K562 (cell line): ENCODE measurements at regions not wholly inside any gene's neighbourhood (a gene's known extent, or its start where the extent isn't known, plus 50 kb on each side); places are given as distances from the start of the nearest gene placed in this dataset.

Experiments used
- ATAC-seq: fragments of 200-7000 bp; cut with Tn5 transposase; 3 replicates; pipeline ENCODE4 v1.9.1; 2020; ENCODE audit warnings: moderate library complexity
- BruUV-seq: library from RNA; stranded (reverse); fragments of 400-500 nt; replicated peaks from 2 replicates; lab custom pipeline; 2021; lab: Mats Ljungman, UMichigan
- CTCF ChIA-PET: fragments of 300-600 bp; formaldehyde crosslinking; extraction: SDS; loops from one replicate; lab custom pipeline; 2021; ENCODE audit warnings: low intra/inter-chr PET ratio; lab: Yijun Ruan, JAX
- POLR2A ChIA-PET: fragments of 300-600, 350-650 bp; sonication (Branson Sonifier 250); formaldehyde crosslinking; extraction: SDS; loops from one replicate; lab custom pipeline; 2021; ENCODE audit warnings: antibody characterized with exemption, inconsistent platforms; lab: Yijun Ruan, JAX
- DNase-seq, 4 experiments: peaks; one replicate each; pipeline versions ENCODE4 v3.0.0 to v3.0.0-alpha.2; 2011 to 2018; ENCODE audit warnings: low spot score in 3 of 4, mixed read lengths in 3 of 4; ENCODE audit errors: extremely low read depth in 1 of 4
- FAIRE-seq: peaks from 2 replicates; lab custom pipeline; 2011; peaks lifted over from hg19 to GRCh38; lab: Jason Lieb, UNC
- H2AFZ ChIP-seq: 2 replicates; pipeline ENCODE4 v1.6.0; 2011; ENCODE audit warnings: low read depth, low read length, control low read depth, inconsistent platforms
- H3K27ac ChIP-seq: fragments of 200-600 bp; 3 replicates; pipeline ENCODE4 v1.8.0; 2011; ENCODE audit warnings: low read depth, mild to moderate bottlenecking, control low read depth, inconsistent platforms, low read length, moderate library complexity, mixed read lengths; ENCODE audit errors: extremely low read depth
- H3K27me3 ChIP-seq, 2 experiments: fragments of 300-600 bp in 1 of 2; 2 replicates in 1 of 2; 3 replicates in 1 of 2; pipeline versions ENCODE4 v1.6.0 to v1.8.0; 2011; ENCODE audit warnings: inconsistent platforms in 2 of 2, low read length in 2 of 2, mild to moderate bottlenecking in 1 of 2, mixed read lengths in 1 of 2, moderate library complexity in 1 of 2; ENCODE audit not compliant: control insufficient read depth in 2 of 2, insufficient read depth in 2 of 2
- H3K36me3 ChIP-seq: fragments of 300-600 bp; 3 replicates; pipeline ENCODE4 v1.8.0; 2011; ENCODE audit warnings: mild to moderate bottlenecking, low read length, inconsistent platforms; ENCODE audit not compliant: control insufficient read depth, insufficient read depth
- H3K4me1 ChIP-seq, 2 experiments: fragments of 200-600 bp in 1 of 2; replicated peaks in 1 of 2; 2 replicates in 1 of 2; 3 replicates in 1 of 2; pipeline versions ENCODE4 v1.5.1 to v1.8.0; 2011; ENCODE audit warnings: inconsistent platforms in 2 of 2, low read length in 2 of 2, mild to moderate bottlenecking in 1 of 2, mixed read lengths in 1 of 2, moderate library complexity in 1 of 2; ENCODE audit not compliant: control insufficient read depth in 2 of 2, insufficient read depth in 2 of 2
- H3K4me2 ChIP-seq: 2 replicates; pipeline ENCODE4 v1.6.1; 2011; ENCODE audit warnings: low read length, control low read depth, inconsistent platforms, mixed read lengths; ENCODE audit not compliant: insufficient read depth
- H3K4me3 ChIP-seq: fragments of 200-600 bp; sonication (generic), shearing (Covaris generic); 2 replicates; pipeline ENCODE4 v1.5.1; 2016; ENCODE audit warnings: control low read depth, inconsistent platforms
- H3K79me2 ChIP-seq: fragments of 200-600 bp; 3 replicates; pipeline ENCODE4 v1.8.0; 2011; ENCODE audit warnings: low read length, inconsistent platforms; ENCODE audit not compliant: control insufficient read depth, insufficient read depth
- H3K9ac ChIP-seq, 2 experiments: 2 replicates each; pipeline versions ENCODE4 v1.6.0 to v1.6.1; 2011; ENCODE audit warnings: low read depth in 2 of 2, low read length in 2 of 2, control low read depth in 1 of 2, inconsistent platforms in 1 of 2, mild to moderate bottlenecking in 1 of 2, mixed read lengths in 1 of 2; ENCODE audit not compliant: insufficient read depth in 1 of 2
- H3K9me1 ChIP-seq: one replicate; pipeline ENCODE4 v1.6.0; 2011; ENCODE audit warnings: inconsistent platforms, mild to moderate bottlenecking, low read length, moderate library complexity; ENCODE audit not compliant: control insufficient read depth, insufficient read depth
- H3K9me3 ChIP-seq: replicated peaks from 2 replicates; pipeline ENCODE4 v1.5.1; 2011; ENCODE audit warnings: low read depth, low read length, inconsistent platforms; ENCODE audit not compliant: control insufficient read depth, insufficient read depth
- H4K20me1 ChIP-seq: replicated peaks from 2 replicates; pipeline ENCODE4 v1.6.1; 2011; ENCODE audit warnings: low read length, inconsistent platforms, mixed read lengths; ENCODE audit not compliant: control insufficient read depth, insufficient read depth
- CBX1 ChIP-seq: sonication (generic); IDR thresholded peaks from 2 replicates; pipeline ENCODE4 v1.6.1; 2016; ENCODE audit warnings: antibody characterized with exemption, low read depth, mild to moderate bottlenecking
- CHD1 ChIP-seq: fragments of 200-600 bp; sonication (generic); IDR thresholded peaks from one replicate; pipeline ENCODE4 v1.6.1; 2012; ENCODE audit warnings: mild to moderate bottlenecking, moderate library complexity, low read length, inconsistent platforms
- HCFC1 ChIP-seq: IDR thresholded peaks from 2 replicates; pipeline ENCODE4 v1.6.1; 2012; ENCODE audit warnings: low read depth, low read length, improper control_type of control experiment
- KAT8 ChIP-seq: fragments of 450-650 bp; IDR thresholded peaks from 2 replicates; pipeline ENCODE4 v1.6.1; 2016; ENCODE audit warnings: low read depth, mild to moderate bottlenecking
- KDM2B ChIP-seq: fragments of 250-450 bp; sonication (Bioruptor Pico); IDR thresholded peaks from 2 replicates; pipeline ENCODE4 v1.8.0; 2021; ENCODE audit warnings: mild to moderate bottlenecking, moderate library complexity
- PHB2 ChIP-seq: fragments of 450-650 bp; IDR thresholded peaks from 2 replicates; pipeline ENCODE4 v1.6.1; 2017; ENCODE audit warnings: low read depth
- PRMT5 ChIP-seq: sonication (generic); formaldehyde crosslinking; IDR thresholded peaks from 2 replicates; pipeline ENCODE4 v1.5.0; 2020; ENCODE audit warnings: missing genetic modification reagents
- RFX7 ChIP-seq: fragments of 250-450 bp; sonication (Bioruptor Pico); IDR thresholded peaks from 2 replicates; pipeline ENCODE4 v1.5.1; 2021; ENCODE audit warnings: mild to moderate bottlenecking
- SETDB1 ChIP-seq: IDR thresholded peaks from one replicate; pipeline ENCODE4 v1.6.1; 2012; ENCODE audit warnings: low read length, control low read depth, inconsistent platforms
- THAP12 ChIP-seq: fragments of 250-450 bp; sonication (Bioruptor Pico); IDR thresholded peaks from 2 replicates; pipeline ENCODE4 v1.9.0; 2021; ENCODE audit warnings: mild to moderate bottlenecking, inconsistent platforms
- ZFP91 ChIP-seq: sonication (generic); formaldehyde crosslinking; IDR thresholded peaks from 2 replicates; pipeline ENCODE4 v1.8.0; 2022; ENCODE audit warnings: mild to moderate bottlenecking, missing genetic modification reagents
- ZNF407 ChIP-seq: fragments of 450-650 bp; IDR thresholded peaks from 2 replicates; pipeline ENCODE4 v1.6.1; 2016; ENCODE audit warnings: low read depth
- ZNF444 ChIP-seq: fragments of 250-450 bp; sonication (Bioruptor Pico); IDR thresholded peaks from 2 replicates; pipeline ENCODE4 v1.4.0; 2020; ENCODE audit warnings: mild to moderate bottlenecking, moderate library complexity
- ZSCAN29 ChIP-seq: fragments of 450-650 bp; IDR thresholded peaks from 2 replicates; pipeline ENCODE4 v1.6.1; 2017
- WGBS: fragments of 100-300 bp; shearing (Covaris generic); methylation state at CpG from one replicate; pipeline ENCODE4 v1.1.6; 2016; ENCODE audit warnings: low coverage, mixed read lengths; ENCODE audit not compliant: insufficient coverage; ENCODE audit errors: missing lambda C conversion rate; 5-methylcytosine and 5-hydroxymethylcytosine counted together
- in situ Hi-C: fragments of 300-500 bp; cut with MboI; formaldehyde crosslinking; loops from 4 replicates; pipeline ENCODE4 v1.15.0; 2018; ENCODE audit warnings: inconsistent platforms, mixed read lengths
- intact Hi-C: fragments of 100-400 bp; cut with micrococcal nuclease; formaldehyde crosslinking; loops from 2 replicates; pipeline ENCODE4 v1.14.2; 2022

- Histone ChIP-seq H3K27me3 (no peaks in the 10 kb centered on the region), H3K9me3 (no peaks in the 10 kb centered on the region), H3K4me3 (no peak overlapping the region), H2AFZ (no peak overlapping the region), H3K9me1 (no peaks in the 10 kb centered on the region), H3K36me3 (no peaks in the 10 kb centered on the region), H3K4me1 (no peaks in the 10 kb centered on the region), H3K79me2 (no peaks in the 10 kb centered on the region), H3K27ac (no peak overlapping the region), H3K4me2 (no peak overlapping the region), H4K20me1 (no peaks in the 10 kb centered on the region), H3K9ac (no peak overlapping the region)
- ChIA-PET POLR2A (no interaction called here), CTCF (no interaction called here)
- no peak for FAIRE-seq
- DNase-seq: no peak
- WGBS: 0% methylated on average over 1 of the region's 1 CpG
- in situ Hi-C loops (no loop called here), intact Hi-C loops (no loop called here)
- no TSS peak for BruUV-seq
- no peak for ATAC-seq
- TF ChIP-seq PRMT5 (CRISPR knock-in tag) (no peak), CBX1 (no peak), HCFC1 (no peak), THAP12 (no peak), CHD1 (no peak), ZNF407 (no peak), ZSCAN29 (no peak), SETDB1 (no peak), PHB2 (no peak), RFX7 (CRISPR knock-in tag) (no peak), ZFP91 (CRISPR knock-in tag) (no peak), ZNF444 (CRISPR knock-in tag) (no peak), KDM2B (CRISPR knock-in tag) (no peak), KAT8 (no peak)
These were observed 433.3 kb upstream of the PRICKLE1 start for GRCh38 chr12:43022838-43023237.
